ENCODE measurements at regions not wholly inside any gene's neighbourhood (a gene's known extent, or its start where the extent isn't known, plus 50 kb on each side); places are given as distances from the start of the nearest gene placed in this dataset.
"Not testable (repeated sequence)": the region's sequence is repeated elsewhere in the genome, so short reads cannot be mapped to it uniquely, and the experiment has no call there.

DNA sequence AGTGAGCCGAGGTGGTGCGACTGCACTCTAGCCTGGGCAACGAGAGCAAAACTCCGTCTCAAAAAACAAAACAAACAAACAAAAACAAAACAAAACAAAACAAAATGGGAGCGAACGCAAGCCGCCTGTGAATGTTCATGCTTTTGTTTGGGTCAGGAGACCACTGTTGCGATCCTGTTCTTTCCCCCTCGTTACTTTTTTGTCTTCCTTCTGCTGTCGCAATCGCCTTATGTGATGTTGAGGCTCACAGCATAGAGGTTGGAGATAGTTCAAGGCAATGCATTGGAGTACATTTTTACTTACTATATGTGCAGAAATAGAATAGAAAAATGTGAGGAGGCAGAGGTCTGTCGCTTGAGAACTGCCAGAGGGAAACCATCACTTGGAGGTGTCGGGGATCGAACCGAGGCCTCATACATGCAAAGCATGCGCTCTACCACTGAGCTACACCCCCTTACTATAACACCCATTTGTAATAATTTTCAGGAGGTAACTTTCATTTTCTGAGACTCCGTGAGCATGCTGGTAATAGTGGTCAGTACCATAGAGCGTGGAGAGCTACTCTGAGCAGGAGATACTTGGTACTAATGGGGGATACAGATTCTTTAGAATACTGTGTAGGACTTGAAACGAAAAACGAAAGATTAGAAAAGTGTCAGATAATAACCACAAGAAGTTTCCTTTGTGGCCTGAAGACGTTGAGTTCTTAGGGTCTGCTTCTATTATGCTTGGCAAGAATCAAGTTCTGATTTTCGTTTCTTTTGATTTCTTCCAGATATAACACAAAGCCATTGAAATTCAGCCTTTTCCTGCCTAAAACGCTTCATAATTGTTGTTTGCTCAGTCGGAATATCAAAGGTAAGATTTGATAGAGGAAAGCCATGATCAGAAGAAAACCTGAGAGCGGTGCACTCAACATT lies 121.1 kb downstream of the TRIM27 start:
- no peak for DNase-seq (ENCODE audit: low read depth in 2 of 2)

DNA sequence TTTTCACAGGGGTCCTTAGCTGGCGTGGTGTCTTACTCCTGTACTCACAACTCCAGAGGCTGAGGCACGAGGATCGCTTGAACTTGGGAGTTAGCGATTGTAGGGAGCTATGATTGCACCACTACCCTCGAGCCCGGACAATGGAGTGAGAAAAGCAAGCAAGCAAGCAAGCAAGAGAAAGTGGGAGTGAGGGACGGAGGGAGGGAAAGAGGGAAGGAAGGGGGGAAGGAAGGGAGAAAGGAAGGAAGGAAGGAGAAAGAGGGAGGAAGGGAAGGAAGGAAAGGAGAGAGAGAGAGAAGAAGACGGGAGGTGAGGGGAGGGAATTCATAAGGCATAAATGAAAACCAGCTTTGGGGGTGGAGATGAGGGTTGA lies 120.5 kb downstream of the TRIM27 start:
- DNase-seq (ENCODE audit: low read depth in 2 of 2) = no peak

DNA sequence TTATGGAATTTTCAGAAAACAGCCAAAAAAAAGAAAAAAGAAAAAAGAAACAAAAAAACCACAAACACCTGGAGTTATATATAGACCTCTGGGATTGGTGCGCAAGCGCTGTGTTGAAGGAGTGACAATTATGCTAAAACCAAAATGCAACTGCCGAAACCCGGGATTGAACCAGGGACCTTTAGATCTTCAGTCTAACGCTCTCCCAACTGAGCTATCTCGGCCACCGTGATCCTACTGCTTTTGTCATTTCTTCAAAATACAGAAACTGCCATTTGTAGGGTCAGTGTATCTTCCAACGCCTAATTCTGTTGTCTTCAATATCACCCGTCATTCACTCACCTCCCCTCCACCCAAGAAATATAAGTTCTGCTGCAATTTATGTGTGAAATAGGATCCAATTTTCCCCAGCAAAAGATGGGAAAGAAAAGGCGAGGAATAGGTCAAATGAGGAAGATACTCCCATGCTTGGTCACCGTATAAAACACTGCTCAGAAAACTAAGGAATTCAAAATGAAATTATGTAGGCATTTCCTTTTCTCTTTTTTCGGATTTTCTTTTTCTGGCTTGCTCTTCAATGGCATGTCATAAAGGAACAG lies 116.0 kb downstream of the TRIM27 start:
- no peak for DNase-seq (ENCODE audit: low read depth in 2 of 2)

DNA sequence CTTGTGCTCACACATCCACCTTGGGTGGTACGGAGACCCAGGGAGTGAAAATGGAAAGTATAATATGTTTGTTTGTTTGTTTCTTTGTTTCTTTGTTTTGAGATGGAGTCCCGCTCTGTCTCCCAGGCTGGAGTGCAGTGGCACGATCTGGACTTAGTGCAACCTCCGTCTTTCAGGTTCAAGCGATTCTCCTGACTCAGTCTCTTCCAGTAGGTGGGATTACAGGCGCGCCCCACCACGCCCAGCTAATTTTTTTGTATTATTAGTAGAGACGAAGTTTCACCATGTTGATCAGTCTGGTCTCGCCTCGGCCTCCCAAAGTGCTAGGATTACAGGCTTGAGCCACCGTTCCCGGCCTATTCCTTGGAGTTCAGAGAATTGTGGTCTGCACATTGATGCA lies 115.4 kb downstream of the TRIM27 start:
- DNase-seq (ENCODE audit: low read depth in 2 of 2) = no peak

DNA sequence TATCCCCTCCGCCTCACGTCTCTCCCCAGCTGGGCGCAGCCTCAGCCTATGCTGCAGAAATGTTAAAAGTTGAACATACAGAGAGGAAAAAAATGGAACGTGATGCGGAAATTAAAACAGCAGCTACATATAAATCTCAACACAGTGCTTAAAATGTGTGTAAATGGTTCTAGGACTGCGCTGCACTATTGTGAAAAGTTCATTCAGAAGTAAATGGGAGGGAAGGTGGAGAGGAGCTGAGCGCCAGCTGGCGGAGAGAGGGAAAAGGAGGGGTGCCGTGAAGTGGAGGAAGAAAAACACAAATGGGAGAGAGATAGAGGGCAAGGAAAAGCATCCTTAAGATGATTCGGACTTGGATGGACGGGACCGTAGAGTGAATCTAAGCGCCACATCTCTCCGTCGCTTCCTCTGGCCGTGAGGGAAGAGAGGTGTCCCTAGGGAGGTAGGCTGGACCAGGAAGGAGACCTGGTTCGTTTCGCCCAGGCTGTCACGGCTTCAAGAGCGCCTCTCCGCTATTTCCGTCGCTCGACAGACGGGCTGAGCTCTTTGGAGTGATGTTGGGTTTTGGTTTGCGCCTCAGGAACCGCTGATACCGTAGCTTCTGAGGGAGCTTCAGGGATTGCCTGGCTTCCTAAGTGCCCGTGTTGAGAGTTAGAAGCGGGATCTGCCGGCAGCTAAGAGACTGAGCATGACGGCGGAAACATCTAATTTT lies 113.7 kb downstream of the TRIM27 start:
- DNase-seq (ENCODE audit: low read depth in 2 of 2) = no peak

DNA sequence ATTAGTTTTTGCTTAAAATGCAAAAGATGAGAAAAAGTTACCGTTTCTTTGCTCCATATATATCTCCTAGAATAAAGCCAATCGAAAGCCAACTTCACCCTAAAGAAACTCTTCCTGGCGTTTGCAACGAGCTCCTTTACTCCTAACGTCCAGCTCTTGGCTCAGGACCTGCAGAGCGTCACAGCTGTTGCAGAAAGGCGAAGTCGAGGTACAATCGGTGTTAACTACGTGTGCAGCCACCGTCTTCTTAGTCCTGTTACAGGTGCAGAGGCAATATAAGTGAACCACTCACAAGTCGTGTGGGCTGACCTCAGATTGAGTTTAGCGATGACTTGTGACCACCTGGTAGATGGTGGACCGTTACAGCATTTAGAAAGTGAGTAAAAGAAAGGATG lies 113.1 kb downstream of the TRIM27 start:
- DNase-seq (ENCODE audit: low read depth in 2 of 2) = no peak

DNA sequence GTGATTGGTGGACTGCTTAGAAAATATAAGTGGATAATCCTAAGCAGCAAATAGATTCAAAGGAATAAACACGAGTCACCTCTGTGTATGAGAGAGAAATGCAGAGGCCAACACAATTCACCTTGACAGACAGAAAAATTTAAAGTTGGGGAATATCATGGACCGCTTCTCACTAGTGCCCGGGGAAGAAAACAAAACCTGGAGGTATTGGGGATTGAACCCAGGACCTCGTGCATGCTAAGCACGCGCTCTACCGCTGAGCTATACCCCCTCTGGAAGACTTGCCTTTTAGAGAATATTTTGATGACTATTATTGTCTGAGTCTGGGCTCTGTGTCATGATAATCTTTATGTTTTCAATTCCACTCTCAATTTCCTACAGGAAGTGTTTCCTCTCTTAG lies 111.9 kb downstream of the TRIM27 start:
- DNase-seq (ENCODE audit: low read depth in 2 of 2) = no peak

DNA sequence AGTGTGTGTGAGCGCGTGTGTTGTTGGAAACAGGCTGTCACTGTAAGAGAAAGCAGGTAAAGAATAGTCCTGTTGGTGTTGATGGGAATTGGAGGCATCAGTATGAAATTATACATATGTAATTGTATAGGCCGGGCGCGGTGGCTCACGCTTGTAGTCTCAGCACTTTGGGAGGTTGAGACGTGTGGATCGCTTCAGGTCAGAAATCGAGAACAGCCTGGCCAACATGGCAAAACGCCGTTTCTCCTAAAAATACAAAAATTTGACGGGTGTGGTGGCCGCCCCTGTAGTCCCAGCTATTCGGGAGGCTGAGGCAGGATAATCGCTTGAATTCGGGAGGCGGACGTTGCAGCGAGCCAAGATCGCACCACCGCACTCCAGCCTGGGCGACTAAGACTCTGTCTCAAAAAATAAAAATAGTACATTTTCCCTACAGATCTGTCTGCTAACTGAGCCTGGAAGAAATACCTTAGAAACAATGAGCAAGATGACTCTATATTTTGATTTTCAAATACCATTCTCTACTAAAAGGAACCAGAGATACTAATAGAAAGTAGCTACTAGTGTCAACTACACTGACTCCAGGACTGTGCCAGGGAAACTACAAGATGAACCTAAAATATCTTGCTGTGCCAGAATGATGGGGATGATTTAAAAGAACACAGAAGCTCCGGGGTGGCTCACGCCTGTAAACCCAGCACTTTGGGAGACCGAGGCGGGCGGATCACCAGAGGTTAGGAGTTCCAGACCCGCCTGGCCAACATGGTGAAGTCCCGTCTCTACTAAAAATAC lies 110.8 kb downstream of the TRIM27 start:
- no peak for DNase-seq (ENCODE audit: low read depth in 2 of 2)

DNA sequence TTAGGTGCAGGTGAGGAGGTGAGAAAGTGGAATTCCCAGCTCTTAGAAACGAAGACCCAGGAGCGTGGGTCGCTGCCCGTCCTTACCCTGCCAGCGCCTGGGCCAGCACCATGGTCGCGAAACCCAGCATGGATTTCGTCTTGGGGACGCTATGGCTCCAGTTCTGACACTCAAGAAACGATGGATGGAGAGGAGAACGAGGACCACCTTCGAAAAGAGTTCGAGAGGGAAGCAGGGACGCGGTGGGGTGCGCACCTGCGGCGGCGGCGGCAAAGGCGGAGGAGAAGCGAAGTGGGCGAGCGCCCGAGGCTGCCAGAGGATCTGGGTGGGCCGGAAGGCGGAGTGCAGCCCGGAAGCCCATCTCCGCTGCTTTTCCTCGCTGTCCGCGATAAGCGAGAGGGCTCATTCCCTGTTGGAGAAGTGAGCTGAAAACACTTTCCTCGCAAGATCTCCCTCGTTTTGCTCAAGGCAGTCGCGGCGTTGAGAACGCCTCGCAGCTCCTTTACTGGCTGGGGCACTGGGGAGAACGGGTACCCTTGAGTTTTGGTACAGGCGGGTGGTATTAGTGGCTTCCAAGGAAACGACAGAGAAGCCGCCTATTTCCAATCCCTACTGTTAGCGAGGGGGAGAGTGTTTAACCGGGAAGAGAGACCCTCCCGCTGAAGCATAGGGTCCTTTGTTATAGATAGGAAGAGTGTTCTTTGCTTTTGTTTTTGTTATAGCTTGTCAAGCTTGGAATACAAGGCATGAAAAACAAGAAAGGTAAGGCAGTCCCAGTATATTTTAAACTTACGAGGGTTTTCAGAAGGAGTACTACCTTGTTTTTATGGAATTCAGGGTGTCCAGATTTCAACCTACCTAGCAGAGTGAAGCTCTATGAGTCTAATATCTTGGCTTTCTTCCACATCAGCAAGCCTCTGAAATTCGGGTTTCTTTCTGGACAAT lies 109.5 kb downstream of the TRIM27 start:
- DNase-seq (ENCODE audit: low read depth in 2 of 2) = no peak

DNA sequence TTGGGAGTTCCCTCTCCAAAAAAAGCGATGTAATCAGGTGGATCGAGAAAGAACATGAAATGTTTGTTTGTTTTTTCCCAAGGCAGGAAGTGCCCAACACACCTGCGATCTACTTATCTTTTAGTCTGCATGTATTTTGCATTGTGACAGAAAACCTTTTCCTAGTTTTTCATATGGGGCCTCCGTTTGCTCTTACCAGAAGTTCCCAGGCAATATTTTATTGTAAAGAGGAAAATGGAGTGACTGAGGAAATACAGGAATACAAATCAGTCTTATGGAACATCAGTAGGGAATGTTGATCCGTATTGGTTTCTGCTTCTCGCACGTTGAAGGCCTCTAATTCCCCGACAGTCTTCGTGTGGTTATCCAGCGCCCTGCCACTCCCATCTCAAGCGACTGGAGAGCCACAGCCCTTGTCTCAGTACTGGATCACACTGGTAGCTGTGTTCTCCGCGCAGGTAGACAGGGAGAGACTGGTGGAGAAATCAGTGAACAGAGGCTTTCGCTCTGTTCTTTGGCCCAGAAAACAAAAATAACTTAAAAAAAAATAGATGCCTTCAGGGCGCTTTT lies 107.4 kb downstream of the TRIM27 start:
- DNase-seq (ENCODE audit: low read depth in 2 of 2) = no peak

DNA sequence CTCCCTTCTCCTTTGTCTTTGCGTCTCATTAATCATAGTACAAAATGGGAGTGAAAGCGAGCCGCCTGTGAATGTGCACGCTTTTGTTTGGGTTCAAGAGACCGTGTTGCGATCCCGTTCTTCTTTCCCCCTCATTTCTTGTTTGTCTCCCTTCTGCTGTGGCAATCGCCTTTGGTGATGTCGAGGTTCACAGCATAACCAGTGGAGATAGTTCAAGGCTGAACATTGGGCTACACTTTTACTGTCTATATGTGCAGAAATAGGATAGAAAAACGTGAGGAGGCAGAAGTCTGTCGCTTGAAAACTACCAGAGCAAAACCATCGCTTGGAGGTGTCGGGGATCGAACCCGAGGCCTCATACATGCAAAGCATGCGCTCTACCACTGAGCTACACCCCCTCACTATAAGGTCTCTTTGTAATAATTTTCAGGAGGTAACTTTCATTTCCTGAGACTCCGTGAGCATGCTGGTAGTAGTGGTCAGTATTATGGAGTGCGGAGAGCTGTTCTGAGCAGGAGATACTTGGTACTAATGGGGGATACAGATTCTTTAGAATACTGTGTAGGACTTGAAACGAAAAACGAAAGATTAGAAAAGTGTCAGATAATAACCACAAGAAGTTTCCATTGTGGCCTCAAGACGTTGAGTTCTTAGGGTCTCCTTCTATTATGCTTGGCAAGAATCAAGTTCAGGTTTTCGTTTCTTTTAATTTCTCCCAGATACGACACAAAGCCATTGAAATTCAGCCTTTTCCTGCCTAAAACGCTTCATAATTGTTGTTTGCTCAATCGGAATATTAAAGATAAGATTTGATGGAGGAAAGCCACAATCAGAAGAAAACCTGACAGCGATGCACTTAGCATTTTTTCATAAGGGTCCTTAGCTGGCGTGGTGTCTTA lies 106.6 kb downstream of the TRIM27 start:
- DNase-seq (ENCODE audit: low read depth in 2 of 2) = no peak

DNA sequence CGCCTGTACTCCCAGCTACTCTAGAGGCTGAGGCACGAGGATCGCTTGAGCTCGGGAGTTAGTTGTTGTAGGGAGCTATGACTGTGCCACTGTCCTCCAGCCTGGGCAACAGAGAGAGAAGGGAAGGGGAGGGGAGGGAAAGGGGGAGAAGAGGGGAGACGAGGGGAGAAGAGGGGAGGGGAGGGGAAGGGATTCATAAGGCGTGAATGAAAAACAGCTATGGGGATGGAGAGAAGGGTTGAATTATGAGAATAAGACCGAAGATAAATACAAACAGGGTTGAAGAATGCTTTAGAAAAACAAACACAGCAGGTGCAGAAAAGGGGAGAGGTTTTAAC lies 106.0 kb downstream of the TRIM27 start:
- no peak for DNase-seq (ENCODE audit: low read depth in 2 of 2)

DNA sequence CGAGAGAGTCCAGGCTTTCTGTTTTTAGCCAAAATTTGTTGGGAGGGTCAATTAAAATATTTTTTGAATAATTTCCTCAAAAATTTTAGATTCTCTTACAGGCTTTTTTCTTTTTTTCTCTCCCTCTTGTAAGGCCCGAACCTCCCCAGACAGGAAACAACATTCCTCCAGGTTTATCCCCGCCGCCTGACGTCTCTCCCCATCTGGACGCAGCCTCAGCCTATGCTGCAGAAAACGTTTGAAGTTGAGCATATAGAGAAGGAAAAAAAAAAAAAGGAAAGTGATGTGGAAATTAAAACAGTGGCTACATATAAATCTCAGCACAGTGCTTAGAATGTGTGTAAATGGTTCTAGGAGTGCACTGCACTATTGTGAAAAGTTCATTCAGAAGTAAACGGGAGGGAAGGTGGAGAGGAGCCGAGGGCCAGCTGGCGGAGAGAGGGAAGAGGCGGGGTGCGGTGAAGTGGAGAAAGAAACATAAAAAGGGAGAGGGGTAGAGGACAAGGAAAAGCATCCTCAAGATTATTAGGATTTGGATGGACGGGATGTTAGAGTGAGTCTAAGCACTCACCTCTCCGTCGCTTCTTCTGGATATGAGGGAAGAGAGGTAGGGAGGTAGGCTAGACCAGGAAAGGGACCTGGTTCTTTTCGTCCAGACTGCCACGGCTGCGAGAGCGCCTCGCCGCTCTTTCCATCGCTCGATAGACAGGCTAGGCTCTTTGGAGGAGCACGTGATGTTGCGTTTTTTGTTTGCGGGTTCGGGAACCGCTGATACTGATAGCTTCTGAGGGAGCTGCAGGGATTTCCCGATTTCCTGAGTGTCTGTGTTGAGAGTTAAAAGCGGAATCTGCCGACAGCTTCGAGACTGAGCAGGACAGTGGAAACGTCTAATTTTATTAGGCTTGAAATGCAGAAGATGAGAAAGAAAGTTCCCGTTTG lies 98.7 kb downstream of the TRIM27 start:
- no peak for DNase-seq (ENCODE audit: low read depth in 2 of 2)

DNA sequence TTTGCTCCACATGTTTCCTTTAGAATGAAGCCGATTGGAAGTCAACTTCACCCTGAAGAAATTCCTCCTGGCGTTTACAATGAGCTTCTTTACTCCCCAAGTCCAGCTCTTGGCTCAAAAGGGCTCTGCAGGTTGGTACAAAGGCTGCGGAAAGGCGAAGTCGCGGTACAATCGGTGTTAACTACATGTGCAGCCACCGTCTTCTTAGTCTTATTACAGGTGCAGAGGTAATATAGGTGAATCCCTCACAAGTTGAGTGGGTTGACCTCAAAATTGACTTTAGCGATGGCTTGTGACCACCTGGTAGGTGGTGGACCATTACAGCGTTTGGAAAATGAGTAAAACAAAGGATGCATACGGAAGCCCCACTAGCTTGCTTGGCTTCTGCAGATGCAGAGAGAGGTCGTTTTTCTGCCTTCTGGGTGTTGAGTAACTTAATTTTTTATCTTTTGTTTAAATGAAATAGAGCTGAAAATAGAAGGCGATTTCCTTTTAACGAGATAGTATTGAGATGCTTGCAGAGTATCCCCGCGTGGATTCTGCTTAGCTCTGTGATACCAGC lies 98.0 kb downstream of the TRIM27 start:
- DNase-seq (ENCODE audit: low read depth in 2 of 2) = no peak

DNA sequence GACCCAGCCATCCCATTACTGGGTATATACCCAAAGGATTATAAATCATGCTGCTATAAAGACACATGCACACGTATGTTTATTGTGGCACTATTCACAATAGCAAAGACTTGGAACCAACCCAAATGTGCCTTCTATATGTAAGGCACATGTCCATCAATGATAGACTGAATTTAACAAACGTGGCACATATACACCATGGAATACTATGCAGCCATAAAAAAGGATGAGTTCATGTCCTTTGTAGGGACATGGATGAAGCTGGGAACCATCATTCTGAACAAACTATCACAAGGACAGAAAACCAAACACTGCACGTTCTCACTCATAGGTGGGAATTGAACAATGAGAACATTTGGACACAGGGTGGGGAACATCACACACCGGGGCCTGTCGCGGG lies 92.1 kb downstream of the TRIM27 start:
- not testable (repeated sequence) for DNase-seq (ENCODE audit: low read depth in 2 of 2)

DNA sequence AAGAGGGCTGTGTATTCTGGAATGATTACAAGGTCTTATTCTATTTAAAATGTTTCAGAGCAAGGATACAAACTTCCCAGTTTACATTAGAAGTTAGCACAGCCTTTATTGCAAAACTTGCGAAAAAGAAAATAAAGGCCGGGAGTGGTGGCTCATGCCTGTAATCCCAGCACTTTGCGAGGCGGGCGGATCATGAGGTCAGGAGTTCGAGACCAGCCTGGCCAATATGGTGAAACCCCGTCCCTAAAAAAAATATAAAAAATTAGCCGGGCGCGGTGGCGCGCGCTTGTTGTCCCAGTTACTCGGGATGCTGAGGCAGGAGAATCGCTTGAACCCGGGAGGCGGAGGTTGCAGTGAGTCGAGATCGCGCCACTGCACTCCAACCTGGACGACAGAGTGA lies 87.1 kb downstream of the TRIM27 start:
- DNase-seq (ENCODE audit: low read depth in 2 of 2) = not testable (repeated sequence)

DNA sequence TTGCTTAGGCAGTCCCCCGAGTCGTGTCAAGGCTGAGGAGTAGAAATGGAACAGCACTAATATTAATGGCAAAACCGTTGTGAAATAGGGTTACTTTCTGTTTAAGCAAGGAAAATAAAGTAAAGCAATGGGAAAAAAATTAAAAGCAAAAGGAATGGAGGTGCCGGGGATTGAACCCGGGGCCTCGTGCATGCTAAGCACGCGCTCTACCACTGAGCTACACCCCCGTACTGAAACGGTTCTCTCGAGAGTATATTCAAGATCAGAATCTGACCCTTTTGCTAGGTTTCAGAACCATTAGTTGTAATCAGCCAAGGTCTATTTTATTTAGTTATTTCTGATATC lies 85.5 kb downstream of the TRIM27 start:
- DNase-seq (ENCODE audit: low read depth in 2 of 2) = peak; percentile 39 to 49
